ENCODE measurements at regions not wholly inside any gene's neighbourhood (a gene's known extent, or its start where the extent isn't known, plus 50 kb on each side); places are given as distances from the start of the nearest gene placed in this dataset.
"Not testable (repeated sequence)": the region's sequence is repeated elsewhere in the genome, so short reads cannot be mapped to it uniquely, and the experiment has no call there.

GRCh38 chr21:28162052-28162451 is 830.6 kb downstream of the LTN1 start:
- not testable (repeated sequence) for H3F3A ChIP-seq (ENCODE audit: control insufficient read depth, insufficient read depth); H4K20me1 ChIP-seq (ENCODE audit: control insufficient read depth, insufficient read depth, low read depth, low read length); H3K27ac ChIP-seq (ENCODE audit: low read depth, low read length); H3K9me2 ChIP-seq (replicated peaks; ENCODE audit: control insufficient read depth, low read length); H3K4me1 ChIP-seq (ENCODE audit: control insufficient read depth, low read length); H3K79me2 ChIP-seq (ENCODE audit: control insufficient read depth, low read length); H3K27me3 ChIP-seq (ENCODE audit: control insufficient read depth, low read length); H3K4me2 ChIP-seq (ENCODE audit: low read length); H3K9me3 ChIP-seq (ENCODE audit: control insufficient read depth, insufficient read depth, low read length); H3K36me3 ChIP-seq (ENCODE audit: control insufficient read depth, low read length); H3K4me3 ChIP-seq (ENCODE audit: low read length)

DNA sequence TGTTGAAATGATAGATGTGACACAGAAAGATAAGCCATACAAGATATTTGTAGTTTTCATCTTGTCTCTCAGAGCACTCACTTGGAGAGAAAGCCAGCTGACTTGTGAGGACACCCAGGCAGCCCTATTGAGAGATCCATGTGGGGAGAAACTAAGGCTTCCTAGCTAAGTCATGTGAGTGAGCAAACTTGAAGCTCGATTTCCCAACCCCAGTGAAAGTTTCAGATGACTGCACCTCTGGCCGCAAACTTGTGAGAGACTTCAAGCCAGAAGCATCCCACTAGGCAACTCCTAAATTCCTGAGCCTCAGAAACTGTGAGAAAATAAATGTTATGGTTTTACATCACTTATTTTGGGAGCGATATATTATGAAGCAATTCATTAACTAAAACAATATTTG is 832.3 kb downstream of the LTN1 start:
- Histone ChIP-seq H3K4me1 (ENCODE audit: control insufficient read depth, low read length) (no peaks in the 10 kb centered on the region), H3K9me2 (replicated peaks; ENCODE audit: control insufficient read depth, low read length) (no peaks in the 10 kb centered on the region), H3F3A (ENCODE audit: control insufficient read depth, insufficient read depth) (no peaks in the 10 kb centered on the region), H3K9me3 (ENCODE audit: control insufficient read depth, insufficient read depth, low read length) (no peaks in the 10 kb centered on the region), H4K20me1 (ENCODE audit: control insufficient read depth, insufficient read depth, low read depth, low read length) (no peaks in the 10 kb centered on the region), H3K79me2 (ENCODE audit: control insufficient read depth, low read length) (no peaks in the 10 kb centered on the region), H3K36me3 (ENCODE audit: control insufficient read depth, low read length) (no peaks in the 10 kb centered on the region), H3K4me2 (ENCODE audit: low read length) (no peak overlapping the region), H3K27me3 (ENCODE audit: control insufficient read depth, low read length) (no peaks in the 10 kb centered on the region), H3K27ac (ENCODE audit: low read depth, low read length) (no peak overlapping the region), H3K4me3 (ENCODE audit: low read length) (no peak overlapping the region)
- TF ChIP-seq, protein P1, sequence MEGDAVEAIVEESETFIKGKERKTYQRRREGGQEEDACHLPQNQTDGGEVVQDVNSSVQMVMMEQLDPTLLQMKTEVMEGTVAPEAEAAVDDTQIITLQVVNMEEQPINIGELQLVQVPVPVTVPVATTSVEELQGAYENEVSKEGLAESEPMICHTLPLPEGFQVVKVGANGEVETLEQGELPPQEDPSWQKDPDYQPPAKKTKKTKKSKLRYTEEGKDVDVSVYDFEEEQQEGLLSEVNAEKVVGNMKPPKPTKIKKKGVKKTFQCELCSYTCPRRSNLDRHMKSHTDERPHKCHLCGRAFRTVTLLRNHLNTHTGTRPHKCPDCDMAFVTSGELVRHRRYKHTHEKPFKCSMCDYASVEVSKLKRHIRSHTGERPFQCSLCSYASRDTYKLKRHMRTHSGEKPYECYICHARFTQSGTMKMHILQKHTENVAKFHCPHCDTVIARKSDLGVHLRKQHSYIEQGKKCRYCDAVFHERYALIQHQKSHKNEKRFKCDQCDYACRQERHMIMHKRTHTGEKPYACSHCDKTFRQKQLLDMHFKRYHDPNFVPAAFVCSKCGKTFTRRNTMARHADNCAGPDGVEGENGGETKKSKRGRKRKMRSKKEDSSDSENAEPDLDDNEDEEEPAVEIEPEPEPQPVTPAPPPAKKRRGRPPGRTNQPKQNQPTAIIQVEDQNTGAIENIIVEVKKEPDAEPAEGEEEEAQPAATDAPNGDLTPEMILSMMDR (IDR thresholded peaks at IDR 0.05; ENCODE audit: low read depth, low read length, poor library complexity, severe bottlenecking), result no peak
- no peak for TF ChIP-seq EZH2phosphoT487 (IDR thresholded peaks at IDR 0.05; ENCODE audit: borderline replicate concordance, low read length)

- Histone ChIP-seq H3K9me3 (ENCODE audit: control insufficient read depth, insufficient read depth, low read length) (no peaks in the 10 kb centered on the region), H3K79me2 (ENCODE audit: control insufficient read depth, low read length) (no peaks in the 10 kb centered on the region), H3K4me3 (ENCODE audit: low read length) (no peak overlapping the region), H3F3A (ENCODE audit: control insufficient read depth, insufficient read depth) (no peaks in the 10 kb centered on the region), H3K9me2 (replicated peaks; ENCODE audit: control insufficient read depth, low read length) (no peaks in the 10 kb centered on the region), H3K4me1 (ENCODE audit: control insufficient read depth, low read length) (no peaks in the 10 kb centered on the region), H3K27ac (ENCODE audit: low read depth, low read length) (no peak overlapping the region), H3K4me2 (ENCODE audit: low read length) (no peak overlapping the region), H4K20me1 (ENCODE audit: control insufficient read depth, insufficient read depth, low read depth, low read length) (no peaks in the 10 kb centered on the region), H3K27me3 (ENCODE audit: control insufficient read depth, low read length) (no peaks in the 10 kb centered on the region), H3K36me3 (ENCODE audit: control insufficient read depth, low read length) (no peaks in the 10 kb centered on the region)
- no peak for TF ChIP-seq EZH2phosphoT487 (IDR thresholded peaks at IDR 0.05; ENCODE audit: borderline replicate concordance, low read length)
- TF ChIP-seq, protein P1 (IDR thresholded peaks at IDR 0.05; ENCODE audit: low read depth, low read length, poor library complexity, severe bottlenecking), result no peak
Measured at GRCh38 chr21:28159396-28159795, 833.3 kb downstream of the LTN1 start.

DNA sequence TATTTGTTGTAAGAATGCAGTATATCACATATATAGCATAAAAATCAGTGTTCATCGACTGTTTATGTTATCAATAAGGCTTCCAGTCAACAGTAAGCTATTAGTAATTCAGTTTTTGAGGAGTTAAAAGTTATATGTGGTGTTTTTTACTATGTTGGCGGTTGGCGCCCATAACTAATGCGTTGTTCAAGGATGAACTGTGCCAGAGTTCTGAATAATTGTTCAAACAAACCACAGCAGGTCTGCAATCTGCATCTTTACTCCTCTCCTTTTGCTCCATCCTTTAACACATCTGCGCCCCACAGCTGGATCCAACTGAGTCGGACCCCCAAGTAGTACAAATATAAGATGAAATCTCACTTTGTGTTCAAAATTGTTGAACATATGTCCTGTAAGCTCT is 836.1 kb downstream of the LTN1 start:
- H3K4me3 ChIP-seq (ENCODE audit: low read length), result no peak overlapping the region
- H3K4me1 ChIP-seq (ENCODE audit: control insufficient read depth, low read length), result no peaks in the 10 kb centered on the region
- H3K27ac ChIP-seq (ENCODE audit: low read depth, low read length), result no peak overlapping the region
- H4K20me1 ChIP-seq (ENCODE audit: control insufficient read depth, insufficient read depth, low read depth, low read length), result no peaks in the 10 kb centered on the region
- H3K9me3 ChIP-seq (ENCODE audit: control insufficient read depth, insufficient read depth, low read length), result no peaks in the 10 kb centered on the region
- no peak for TF ChIP-seq EZH2phosphoT487 (IDR thresholded peaks at IDR 0.05; ENCODE audit: borderline replicate concordance, low read length)
- TF ChIP-seq, protein P1 (IDR thresholded peaks at IDR 0.05; ENCODE audit: low read depth, low read length, poor library complexity, severe bottlenecking), result no peak
- no peaks in the 10 kb centered on the region for H3K79me2 ChIP-seq (ENCODE audit: control insufficient read depth, low read length)
- H3K27me3 ChIP-seq (ENCODE audit: control insufficient read depth, low read length), result no peaks in the 10 kb centered on the region
- H3K9me2 ChIP-seq (replicated peaks; ENCODE audit: control insufficient read depth, low read length), result no peaks in the 10 kb centered on the region
- no peaks in the 10 kb centered on the region for H3K36me3 ChIP-seq (ENCODE audit: control insufficient read depth, low read length)
- no peak overlapping the region for H3K4me2 ChIP-seq (ENCODE audit: low read length)
- no peaks in the 10 kb centered on the region for H3F3A ChIP-seq (ENCODE audit: control insufficient read depth, insufficient read depth)
